Panc1 (cell line): ENCODE measurements at regions not wholly inside any gene's neighbourhood (a gene's known extent, or its start where the extent isn't known, plus 50 kb on each side); places are given as distances from the start of the nearest gene placed in this dataset.

Source experiments
- ATAC-seq: fragments of 200-7000 bp; cut with Tn5 transposase; 2 replicates; pipeline ENCODE4 v1.9.1; 2020; ENCODE audit warnings: mild to moderate bottlenecking, moderate library complexity
- BruUV-seq: library from RNA; stranded (reverse); fragments of 400-500 nt; replicated peaks from 2 replicates; lab custom pipeline; 2021; lab: Mats Ljungman, UMichigan
- CTCF ChIA-PET: fragments of 300-600 bp; sonication (Branson Sonifier 250); formaldehyde crosslinking; loops from one replicate; lab custom pipeline; 2022; ENCODE audit warnings: antibody characterized with exemption; lab: Charles Lee
- POLR2A ChIA-PET: fragments of 300-600 bp; sonication (Branson Sonifier 250); formaldehyde crosslinking; loops from one replicate; lab custom pipeline; 2022; ENCODE audit warnings: antibody characterized with exemption; lab: Charles Lee
- DNase-seq: peaks from one replicate; pipeline ENCODE4 v3.0.0-alpha.2; 2010; ENCODE audit warnings: low read depth, low spot score
- H3K27ac ChIP-seq: 2 replicates; pipeline ENCODE4 v1.5.1; 2011; ENCODE audit warnings: mild to moderate bottlenecking, low read length, inconsistent platforms
- H3K27me3 ChIP-seq: fragments of 200-500 bp; sonication (Bioruptor generic); 2 replicates; pipeline ENCODE4 v1.6.0; 2014; ENCODE audit warnings: low read length, inconsistent platforms; ENCODE audit not compliant: control insufficient read depth, insufficient read depth
- H3K36me3 ChIP-seq: fragments of 200-500 bp; sonication (Bioruptor generic); 2 replicates; pipeline ENCODE4 v1.5.1; 2014; ENCODE audit warnings: inconsistent platforms, mild to moderate bottlenecking, low read length, moderate library complexity; ENCODE audit not compliant: control insufficient read depth, insufficient read depth
- H3K4me1 ChIP-seq: 2 replicates; pipeline ENCODE4 v1.5.1; 2011; ENCODE audit warnings: inconsistent platforms, mild to moderate bottlenecking, low read length, moderate library complexity; ENCODE audit not compliant: control insufficient read depth, insufficient read depth
- H3K4me3 ChIP-seq, 2 experiments: 2 replicates each; pipeline ENCODE4 v1.5.1; 2011 to 2012; ENCODE audit warnings: low read depth in 2 of 2, low read length in 2 of 2, mild to moderate bottlenecking in 2 of 2, inconsistent platforms in 1 of 2, moderate library complexity in 1 of 2
- H3K9me3 ChIP-seq: fragments of 200-500 bp; sonication (Bioruptor generic); 2 replicates; pipeline ENCODE4 v1.5.1; 2014; ENCODE audit warnings: low read depth, mild to moderate bottlenecking, inconsistent platforms, low read length, moderate library complexity; ENCODE audit not compliant: control insufficient read depth, insufficient read depth
- CTCF ChIP-seq: fragments of 450-650 bp; IDR thresholded peaks from 2 replicates; pipeline ENCODE4 v1.5.1; 2017; ENCODE audit warnings: mild to moderate bottlenecking
- POLR2AphosphoS5 ChIP-seq: IDR thresholded peaks from 2 replicates; pipeline ENCODE4 v1.6.1; 2012; ENCODE audit warnings: mild to moderate bottlenecking, low read depth, low read length, moderate library complexity
- REST ChIP-seq, 2 experiments: IDR thresholded peaks; 2 replicates each; pipeline ENCODE4 v1.6.1; 2011 to 2012; ENCODE audit warnings: low read depth in 2 of 2, control low read depth in 1 of 2, low read length in 1 of 2, mild to moderate bottlenecking in 1 of 2, moderate library complexity in 1 of 2; ENCODE audit not compliant: insufficient read depth in 1 of 2
- SIN3A ChIP-seq: IDR thresholded peaks from 2 replicates; pipeline ENCODE4 v1.6.1; 2012; ENCODE audit warnings: low read depth, mild to moderate bottlenecking, low read length, moderate library complexity, borderline replicate concordance; ENCODE audit not compliant: insufficient read depth
- TCF7L2 ChIP-seq: IDR thresholded peaks from 2 replicates; pipeline ENCODE4 v1.6.1; 2011; ENCODE audit warnings: mild to moderate bottlenecking, low read depth, low read length, inconsistent platforms
- in situ Hi-C: cut with HindIII; loops from 2 replicates; pipeline ENCODE4 v1.10.0; 2016; ENCODE audit warnings: low sequenced_read_pairs, low pct_unique_long_range_greater_than_20kb
- intact Hi-C: fragments of 100-400 bp; cut with micrococcal nuclease; formaldehyde crosslinking; loops from one replicate; pipeline ENCODE4 v1.10.0; 2022; ENCODE audit not compliant: unreplicated experiment

- in situ Hi-C loops (no loop called here), intact Hi-C loops (no loop called here)
- Histone ChIP-seq H3K27me3 (no peaks in the 10 kb centered on the region), H3K36me3 (no peaks in the 10 kb centered on the region), H3K9me3 (peaks cover 5% of the 10 kb centered on the region; the same call in 1 of the 2 replicates), H3K4me1 (no peaks in the 10 kb centered on the region), H3K27ac (no peak overlapping the region), H3K4me3 (no peak overlapping the region)
- TF ChIP-seq CTCF (no peak), TCF7L2 (no peak), POLR2AphosphoS5 (no peak), SIN3A (no peak), REST (IDR thresholded peaks at IDR 0.05; ENCODE audit: insufficient read depth in 1 of 2, low read depth in 2 of 2, low read length in 1 of 2) (no peak)
- no TSS peak for BruUV-seq
- POLR2A ChIA-PET, result no interaction called here
- CTCF ChIA-PET, result no interaction called here
- DNase-seq, result no peak
- no peak for ATAC-seq
Observed at GRCh38 chr13:44104197-44104490, 224.4 kb downstream of the LACC1 start.

- in situ Hi-C loops, result no loop called here
- Histone ChIP-seq H3K4me3 (no peak overlapping the region), H3K36me3 (no peaks in the 10 kb centered on the region), H3K9me3 (peaks cover 5% of the 10 kb centered on the region; the same call in 1 of the 2 replicates), H3K27ac (no peak overlapping the region), H3K27me3 (no peaks in the 10 kb centered on the region), H3K4me1 (no peaks in the 10 kb centered on the region)
- ChIA-PET POLR2A (no interaction called here), CTCF (no interaction called here)
- no peak for DNase-seq
- TF ChIP-seq POLR2AphosphoS5 (no peak), TCF7L2 (no peak), CTCF (no peak), REST (IDR thresholded peaks at IDR 0.05; ENCODE audit: insufficient read depth in 1 of 2, low read depth in 2 of 2, low read length in 1 of 2) (no peak), SIN3A (no peak)
- no peak for ATAC-seq
- intact Hi-C loops, result no loop called here
- no TSS peak for BruUV-seq
Observed at GRCh38 chr13:44104969-44105368, 225.3 kb downstream of the LACC1 start.
